SK-N-SH treated with all-trans-retinoic acid at 6 μM for 48 hours (cell line): ENCODE measurements at regions not wholly inside any gene's neighbourhood (a gene's known extent, or its start where the extent isn't known, plus 50 kb on each side); places are given as distances from the start of the nearest gene placed in this dataset.

Experiments used
- ATAC-seq: fragments of 200-7000 bp; cut with Tn5 transposase; 3 replicates; pipeline ENCODE4 v1.9.1; 2020; ENCODE audit warnings: mild to moderate bottlenecking, moderate library complexity
- ARNTL ChIP-seq: fragments of 450-650 bp; formaldehyde crosslinking; IDR thresholded peaks from 2 replicates; pipeline ENCODE4 v1.5.0; 2020; ENCODE audit warnings: low read depth, mild to moderate bottlenecking, moderate library complexity, borderline replicate concordance
- BACH2 ChIP-seq: fragments of 250-450 bp; sonication (Bioruptor Pico); IDR thresholded peaks from 2 replicates; pipeline ENCODE4 v1.9.0; 2021; ENCODE audit warnings: mild to moderate bottlenecking, borderline replicate concordance
- CSDC2 ChIP-seq: fragments of 250-450 bp; sonication (Bioruptor Pico); IDR thresholded peaks from 2 replicates; pipeline ENCODE4 v1.5.0; 2020; ENCODE audit warnings: mild to moderate bottlenecking, moderate library complexity
- CSRNP3 ChIP-seq: fragments of 250-450 bp; sonication (Bioruptor Pico); IDR thresholded peaks from 2 replicates; pipeline ENCODE4 v1.5.1; 2021; ENCODE audit warnings: mild to moderate bottlenecking, moderate library complexity
- ESRRG ChIP-seq: fragments of 250-450 bp; sonication (Bioruptor Pico); IDR thresholded peaks from 2 replicates; pipeline ENCODE4 v1.6.1; 2021; ENCODE audit warnings: mild to moderate bottlenecking
- GLIS3 ChIP-seq: fragments of 250-450 bp; sonication (Bioruptor Pico); IDR thresholded peaks from 2 replicates; pipeline ENCODE4 v1.5.0; 2020; ENCODE audit warnings: mild to moderate bottlenecking, moderate library complexity
- ISL1 ChIP-seq: fragments of 250-450 bp; sonication (Bioruptor Pico); IDR thresholded peaks from 2 replicates; pipeline ENCODE4 v2.1.2; 2022; ENCODE audit warnings: mild to moderate bottlenecking, moderate library complexity
- OSR1 ChIP-seq: fragments of 250-450 bp; sonication (Bioruptor Pico); IDR thresholded peaks from 2 replicates; pipeline ENCODE4 v1.8.0; 2022; ENCODE audit warnings: moderate library complexity, mild to moderate bottlenecking, inconsistent platforms
- POU6F1 ChIP-seq: fragments of 250-450 bp; sonication (Bioruptor Pico); IDR thresholded peaks from 2 replicates; pipeline ENCODE4 v1.8.0; 2021; ENCODE audit warnings: low read depth, mild to moderate bottlenecking, moderate library complexity, borderline replicate concordance
- PPARA ChIP-seq: fragments of 250-450 bp; sonication (Bioruptor Pico); IDR thresholded peaks from 2 replicates; pipeline ENCODE4 v1.5.0; 2020; ENCODE audit warnings: mild to moderate bottlenecking, borderline replicate concordance
- RARB ChIP-seq: fragments of 250-450 bp; sonication (Bioruptor Pico); IDR thresholded peaks from 2 replicates; pipeline ENCODE4 v1.8.0; 2021; ENCODE audit warnings: mild to moderate bottlenecking, moderate library complexity
- SNAI2 ChIP-seq: fragments of 250-450 bp; sonication (Bioruptor Pico); IDR thresholded peaks from 2 replicates; pipeline ENCODE4 v1.5.0; 2020; ENCODE audit warnings: mild to moderate bottlenecking, moderate library complexity
- TCF4 ChIP-seq: fragments of 250-450 bp; sonication (Bioruptor Pico); IDR thresholded peaks from 2 replicates; pipeline ENCODE4 v1.8.0; 2021; ENCODE audit warnings: mild to moderate bottlenecking, moderate library complexity, borderline replicate concordance
- TOX ChIP-seq: fragments of 250-450 bp; sonication (Bioruptor Pico); IDR thresholded peaks from 2 replicates; pipeline ENCODE4 v1.8.0; 2021; ENCODE audit warnings: mild to moderate bottlenecking, moderate library complexity, borderline replicate concordance
- TSHZ2 ChIP-seq: fragments of 250-450 bp; sonication (Bioruptor Pico); IDR thresholded peaks from 2 replicates; pipeline ENCODE4 v1.5.0; 2020; ENCODE audit warnings: mild to moderate bottlenecking, moderate library complexity
- ZC3H10 ChIP-seq: fragments of 250-450 bp; sonication (Bioruptor Pico); IDR thresholded peaks from 2 replicates; pipeline ENCODE4 v1.5.1; 2021; ENCODE audit warnings: mild to moderate bottlenecking, moderate library complexity
- ZFP3 ChIP-seq: fragments of 250-450 bp; sonication (Bioruptor Pico); IDR thresholded peaks from 2 replicates; pipeline ENCODE4 v1.5.0; 2020; ENCODE audit warnings: mild to moderate bottlenecking, moderate library complexity
- ZFP30 ChIP-seq: fragments of 450-650 bp; formaldehyde crosslinking; IDR thresholded peaks from 2 replicates; pipeline ENCODE4 v1.5.0; 2022; ENCODE audit warnings: mild to moderate bottlenecking, moderate library complexity
- ZNF565 ChIP-seq: fragments of 450-650 bp; formaldehyde crosslinking; conservative IDR thresholded peaks from 2 replicates; pipeline ENCODE4 v1.5.0; 2020; ENCODE audit warnings: low read depth, mild to moderate bottlenecking, moderate library complexity
- ZNF70 ChIP-seq: fragments of 450-650 bp; formaldehyde crosslinking; IDR thresholded peaks from 2 replicates; pipeline ENCODE4 v1.5.0; 2020; ENCODE audit warnings: mild to moderate bottlenecking, moderate library complexity
- ZNF8 ChIP-seq: fragments of 450-650 bp; formaldehyde crosslinking; IDR thresholded peaks from 2 replicates; pipeline ENCODE4 v1.5.0; 2020; ENCODE audit warnings: mild to moderate bottlenecking, moderate library complexity
- TF ChIP-seq, protein P1 (sequence below): fragments of 250-450 bp; sonication (Bioruptor Pico); IDR thresholded peaks from 2 replicates; pipeline ENCODE4 v1.8.0; 2020; ENCODE audit warnings: mild to moderate bottlenecking, moderate library complexity, borderline replicate concordance
- TF ChIP-seq, protein P2 (sequence below): fragments of 250-450 bp; sonication (Bioruptor Pico); IDR thresholded peaks from 2 replicates; pipeline ENCODE4 v1.5.1; 2020; ENCODE audit warnings: low read depth, mild to moderate bottlenecking, moderate library complexity

- no peak for ATAC-seq
- TF ChIP-seq CSDC2 (CRISPR knock-in tag) (no peak), ARNTL (no peak)
Measured at GRCh38 chr4:181728305-181728966, 514.8 kb upstream of the TENM3 start.

DNA sequence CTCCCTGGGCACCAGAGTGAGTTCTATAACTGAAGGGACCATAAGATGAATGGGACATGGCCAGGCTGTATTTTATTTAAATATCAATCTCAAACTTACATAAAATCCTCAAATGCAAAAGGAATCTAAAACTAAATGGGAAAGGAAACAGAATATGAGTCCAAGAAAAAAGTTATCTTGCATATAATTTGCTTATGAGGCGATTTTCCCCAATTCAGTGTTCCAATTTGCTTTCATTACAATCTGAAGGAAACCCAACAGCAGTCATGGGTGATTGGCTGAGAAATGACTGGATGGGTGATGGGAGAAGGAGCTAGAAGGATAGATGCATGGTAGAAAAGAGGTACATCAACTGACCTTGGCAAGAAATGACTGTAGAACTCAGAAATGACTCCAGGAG is 511.3 kb upstream of the TENM3 start:
- no peak for TF ChIP-seq SNAI2 (CRISPR knock-in tag)
- no peak for TF ChIP-seq ZNF565
- no peak for TF ChIP-seq TOX
- TF ChIP-seq, protein P1, sequence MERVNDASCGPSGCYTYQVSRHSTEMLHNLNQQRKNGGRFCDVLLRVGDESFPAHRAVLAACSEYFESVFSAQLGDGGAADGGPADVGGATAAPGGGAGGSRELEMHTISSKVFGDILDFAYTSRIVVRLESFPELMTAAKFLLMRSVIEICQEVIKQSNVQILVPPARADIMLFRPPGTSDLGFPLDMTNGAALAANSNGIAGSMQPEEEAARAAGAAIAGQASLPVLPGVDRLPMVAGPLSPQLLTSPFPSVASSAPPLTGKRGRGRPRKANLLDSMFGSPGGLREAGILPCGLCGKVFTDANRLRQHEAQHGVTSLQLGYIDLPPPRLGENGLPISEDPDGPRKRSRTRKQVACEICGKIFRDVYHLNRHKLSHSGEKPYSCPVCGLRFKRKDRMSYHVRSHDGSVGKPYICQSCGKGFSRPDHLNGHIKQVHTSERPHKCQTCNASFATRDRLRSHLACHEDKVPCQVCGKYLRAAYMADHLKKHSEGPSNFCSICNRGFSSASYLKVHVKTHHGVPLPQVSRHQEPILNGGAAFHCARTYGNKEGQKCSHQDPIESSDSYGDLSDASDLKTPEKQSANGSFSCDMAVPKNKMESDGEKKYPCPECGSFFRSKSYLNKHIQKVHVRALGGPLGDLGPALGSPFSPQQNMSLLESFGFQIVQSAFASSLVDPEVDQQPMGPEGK (CRISPR knock-in tag): no peak
- no peak for TF ChIP-seq RARB (CRISPR knock-in tag)
- TF ChIP-seq TSHZ2 (CRISPR knock-in tag): no peak
- TF ChIP-seq BACH2 (CRISPR knock-in tag): no peak
- no peak for TF ChIP-seq ZNF70 (CRISPR knock-in tag)
- TF ChIP-seq ZNF8 (CRISPR knock-in tag): no peak
- TF ChIP-seq ARNTL: no peak
- no peak for TF ChIP-seq PPARA (CRISPR knock-in tag)
- no peak for TF ChIP-seq ZFP30 (CRISPR knock-in tag)
- no peak for TF ChIP-seq ZFP3
- TF ChIP-seq POU6F1: no peak
- TF ChIP-seq OSR1 (CRISPR knock-in tag): no peak
- no peak for TF ChIP-seq ZC3H10
- TF ChIP-seq, protein P2, sequence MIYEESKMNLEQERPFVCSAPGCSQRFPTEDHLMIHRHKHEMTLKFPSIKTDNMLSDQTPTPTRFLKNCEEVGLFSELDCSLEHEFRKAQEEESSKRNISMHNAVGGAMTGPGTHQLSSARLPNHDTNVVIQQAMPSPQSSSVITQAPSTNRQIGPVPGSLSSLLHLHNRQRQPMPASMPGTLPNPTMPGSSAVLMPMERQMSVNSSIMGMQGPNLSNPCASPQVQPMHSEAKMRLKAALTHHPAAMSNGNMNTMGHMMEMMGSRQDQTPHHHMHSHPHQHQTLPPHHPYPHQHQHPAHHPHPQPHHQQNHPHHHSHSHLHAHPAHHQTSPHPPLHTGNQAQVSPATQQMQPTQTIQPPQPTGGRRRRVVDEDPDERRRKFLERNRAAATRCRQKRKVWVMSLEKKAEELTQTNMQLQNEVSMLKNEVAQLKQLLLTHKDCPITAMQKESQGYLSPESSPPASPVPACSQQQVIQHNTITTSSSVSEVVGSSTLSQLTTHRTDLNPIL (CRISPR knock-in tag): no peak
- no peak for TF ChIP-seq CSRNP3 (CRISPR knock-in tag)
- TF ChIP-seq ESRRG (CRISPR knock-in tag): no peak
- no peak for ATAC-seq

DNA sequence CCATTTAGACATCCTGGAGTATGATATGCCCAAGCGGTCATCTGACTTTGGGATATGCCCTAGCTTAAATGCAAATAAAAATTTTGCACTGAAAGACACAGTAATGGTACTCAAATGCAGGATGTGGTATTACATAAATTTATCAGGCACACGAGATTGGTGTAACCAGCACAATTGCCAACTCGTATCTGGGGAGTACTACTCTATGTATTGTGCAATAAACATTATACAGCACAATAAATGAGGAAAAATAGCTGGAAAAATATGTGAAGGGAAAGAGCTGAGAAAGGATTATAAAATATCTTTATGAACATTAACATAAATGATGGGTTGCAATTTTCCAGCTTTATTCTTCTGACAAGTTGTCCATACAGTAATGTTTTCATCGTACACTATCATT is 505.5 kb upstream of the TENM3 start:
- no peak for ATAC-seq
- TF ChIP-seq PPARA (CRISPR knock-in tag) (no peak), ARNTL (no peak), ZNF70 (CRISPR knock-in tag) (no peak), GLIS3 (no peak), TSHZ2 (CRISPR knock-in tag) (no peak), ISL1 (CRISPR knock-in tag) (no peak), CSDC2 (CRISPR knock-in tag) (no peak), ESRRG (CRISPR knock-in tag) (no peak), TCF4 (CRISPR knock-in tag) (no peak), CSRNP3 (CRISPR knock-in tag) (no peak), OSR1 (CRISPR knock-in tag) (no peak), TOX (no peak), SNAI2 (CRISPR knock-in tag) (no peak), ZNF8 (CRISPR knock-in tag) (no peak), RARB (CRISPR knock-in tag) (no peak)
- TF ChIP-seq, protein P2 (CRISPR knock-in tag): no peak
